Muscle layer of duodenum (tissue), 2 donors: ENCODE measurements at regions not wholly inside any gene's neighbourhood (a gene's known extent, or its start where the extent isn't known, plus 50 kb on each side); places are given as distances from the start of the nearest gene placed in this dataset.

Experiments used
- H3K27ac ChIP-seq: one replicate; pipeline ENCODE4 v1.7.0; 2013; ENCODE audit warnings: mild to moderate bottlenecking, low read length
- H3K27me3 ChIP-seq: one replicate; pipeline ENCODE4 v1.7.0; 2013; ENCODE audit warnings: low read depth, mild to moderate bottlenecking, control low read depth, low read length
- H3K36me3 ChIP-seq, 2 donors: one replicate each; pipeline ENCODE4 v1.7.0; 2013; ENCODE audit warnings: low read length in 2 of 2, control low read depth in 1 of 2, mild to moderate bottlenecking in 1 of 2; ENCODE audit not compliant: insufficient read depth in 2 of 2, control insufficient read depth in 1 of 2
- H3K4me1 ChIP-seq, 2 donors: one replicate each; pipeline ENCODE4 v1.7.0; 2013; ENCODE audit warnings: low read length in 2 of 2, mild to moderate bottlenecking in 2 of 2, control low read depth in 1 of 2, moderate library complexity in 1 of 2; ENCODE audit not compliant: insufficient read depth in 2 of 2, control insufficient read depth in 1 of 2
- H3K4me3 ChIP-seq, 2 donors: one replicate each; pipeline ENCODE4 v1.7.0; 2013; ENCODE audit warnings: low read length in 2 of 2, low read depth in 1 of 2, mild to moderate bottlenecking in 1 of 2
- H3K9me3 ChIP-seq, 2 donors: one replicate each; pipeline ENCODE4 v1.7.0; 2013; ENCODE audit warnings: low read length in 2 of 2, control low read depth in 1 of 2, mild to moderate bottlenecking in 1 of 2; ENCODE audit not compliant: control insufficient read depth in 1 of 2
- donor health status: healthy.

GRCh38 chr5:56516035-56516434, 282.9 kb upstream of the ANKRD55 start:
- H3K27me3 ChIP-seq, result no peaks in the 10 kb centered on the region
- no peak overlapping the region for H3K4me3 ChIP-seq
- H3K27ac ChIP-seq, result no peak overlapping the region
- H3K9me3 ChIP-seq, result no peaks in the 10 kb centered on the region
- no peaks in the 10 kb centered on the region for H3K36me3 ChIP-seq
- peaks cover 0 to 5% of the 10 kb centered on the region in 2 donors for H3K4me1 ChIP-seq

- peaks cover 0 to 5% of the 10 kb centered on the region in 2 donors for H3K4me1 ChIP-seq
- no peaks in the 10 kb centered on the region for H3K9me3 ChIP-seq
- H3K4me3 ChIP-seq, result no peak overlapping the region
- H3K27ac ChIP-seq, result no peak overlapping the region
- no peaks in the 10 kb centered on the region for H3K36me3 ChIP-seq
- H3K27me3 ChIP-seq, result no peaks in the 10 kb centered on the region
Measured at GRCh38 chr5:56515011-56515410, 281.9 kb upstream of the ANKRD55 start.

- Histone ChIP-seq H3K4me1 (peaks cover 0 to 5% of the 10 kb centered on the region in 2 donors), H3K27me3 (no peaks in the 10 kb centered on the region), H3K27ac (no peak overlapping the region), H3K4me3 (no peak overlapping the region), H3K36me3 (no peaks in the 10 kb centered on the region), H3K9me3 (no peaks in the 10 kb centered on the region)
Measured at GRCh38 chr5:56514245-56514644, 281.1 kb upstream of the ANKRD55 start.

DNA sequence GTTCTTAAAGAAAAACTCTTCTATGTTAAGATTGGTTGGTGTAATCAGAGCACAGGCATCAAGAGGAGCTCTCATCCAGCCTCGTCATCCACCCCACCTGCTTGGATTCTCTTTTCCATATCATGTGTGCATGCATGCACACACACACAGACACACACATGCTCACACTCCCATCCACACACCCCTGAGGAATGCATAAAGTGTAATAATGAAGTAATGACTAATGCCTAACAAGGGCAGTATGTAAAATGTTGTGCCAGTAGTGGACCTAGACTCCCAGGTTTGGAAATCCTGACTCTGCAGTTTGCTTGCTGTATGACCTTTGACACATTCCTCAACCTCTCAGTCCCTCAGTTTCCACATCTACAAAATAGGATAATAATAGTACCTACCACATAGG, 280.0 kb upstream of the ANKRD55 start:
- Histone ChIP-seq H3K36me3 (no peaks in the 10 kb centered on the region), H3K4me1 (peaks cover 0 to 5% of the 10 kb centered on the region in 2 donors), H3K27me3 (no peaks in the 10 kb centered on the region), H3K4me3 (no peak overlapping the region), H3K9me3 (no peaks in the 10 kb centered on the region), H3K27ac (no peak overlapping the region)

GRCh38 chr5:56512313-56512996, 279.3 kb upstream of the ANKRD55 start:
- H3K36me3 ChIP-seq, result no peaks in the 10 kb centered on the region

DNA sequence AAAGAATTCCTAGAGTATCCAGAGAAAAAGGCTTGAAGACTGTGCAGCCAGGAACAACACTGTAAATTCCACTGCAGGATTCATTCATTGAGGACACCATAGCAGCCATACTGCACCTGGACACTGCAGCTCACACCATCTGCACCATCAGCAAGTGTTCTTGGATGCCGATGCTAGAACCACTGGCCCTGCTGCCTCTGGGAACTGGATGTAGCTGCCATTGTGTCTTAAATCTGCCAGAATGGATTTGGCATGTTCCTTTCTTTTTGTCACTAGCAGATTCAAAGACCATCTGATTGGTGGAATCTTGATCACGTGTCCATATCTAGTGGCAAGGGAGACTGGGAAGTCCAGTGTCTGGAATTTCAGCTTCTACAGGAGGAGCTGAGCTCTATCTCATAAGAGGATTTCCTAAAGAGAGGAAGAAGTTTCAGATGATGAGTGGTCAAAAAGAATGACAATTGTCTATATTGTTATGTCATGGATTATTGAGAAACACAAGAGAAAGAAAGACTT, 278.3 kb upstream of the ANKRD55 start:
- no peaks in the 10 kb centered on the region for H3K36me3 ChIP-seq
- peaks cover 0 to 2% of the 10 kb centered on the region in 2 donors for H3K4me1 ChIP-seq
- H3K4me3 ChIP-seq, result no peak overlapping the region
- H3K27me3 ChIP-seq, result no peaks in the 10 kb centered on the region
- H3K27ac ChIP-seq, result no peak overlapping the region
- H3K9me3 ChIP-seq, result no peaks in the 10 kb centered on the region

More at GRCh38 chr5:56512313-56512996, 279.3 kb upstream of the ANKRD55 start:
- H3K4me3 ChIP-seq, result no peak overlapping the region
- no peaks in the 10 kb centered on the region for H3K9me3 ChIP-seq
- H3K4me1 ChIP-seq, result peaks cover 0 to 5% of the 10 kb centered on the region in 2 donors
- H3K27ac ChIP-seq, result no peak overlapping the region
- H3K27me3 ChIP-seq, result no peaks in the 10 kb centered on the region

DNA sequence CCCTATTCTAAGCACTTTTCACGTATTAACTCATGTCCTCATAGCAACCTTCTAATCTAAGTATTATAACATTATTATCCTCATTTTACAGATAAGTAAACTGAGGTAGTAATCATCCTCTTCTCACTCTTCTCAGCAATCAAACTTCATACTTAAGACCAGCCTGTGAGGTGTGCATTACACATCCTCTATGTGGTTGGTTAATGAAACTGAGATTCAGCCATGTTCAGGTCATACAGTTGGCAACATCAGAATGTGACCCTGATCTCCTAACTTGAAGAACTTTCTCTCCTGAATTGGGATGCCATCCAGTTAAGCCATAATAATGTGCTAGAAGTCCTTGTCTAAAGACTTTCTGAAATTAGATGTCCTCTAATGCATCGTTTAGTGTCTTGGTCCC, 275.1 kb upstream of the ANKRD55 start:
- no peaks in the 10 kb centered on the region for H3K9me3 ChIP-seq
- no peaks in the 10 kb centered on the region for H3K36me3 ChIP-seq
- no peak overlapping the region for H3K27ac ChIP-seq
- H3K4me1 ChIP-seq, result no peaks in the 10 kb centered on the region
- H3K27me3 ChIP-seq, result no peaks in the 10 kb centered on the region
- no peak overlapping the region for H3K4me3 ChIP-seq

GRCh38 chr5:56507351-56507930, 274.3 kb upstream of the ANKRD55 start:
- Histone ChIP-seq H3K27ac (no peak overlapping the region), H3K36me3 (no peaks in the 10 kb centered on the region), H3K9me3 (no peaks in the 10 kb centered on the region), H3K4me3 (no peak overlapping the region), H3K27me3 (no peaks in the 10 kb centered on the region), H3K4me1 (no peaks in the 10 kb centered on the region)

GRCh38 chr5:56506211-56506965, 273.3 kb upstream of the ANKRD55 start:
- Histone ChIP-seq H3K4me3 (no peak overlapping the region), H3K9me3 (no peaks in the 10 kb centered on the region), H3K27ac (no peak overlapping the region)

GRCh38 chr5:56503929-56504328, 270.8 kb upstream of the ANKRD55 start:
- Histone ChIP-seq H3K4me1 (no peaks in the 10 kb centered on the region), H3K27ac (no peak overlapping the region), H3K36me3 (no peaks in the 10 kb centered on the region), H3K4me3 (no peak overlapping the region), H3K27me3 (no peaks in the 10 kb centered on the region), H3K9me3 (no peaks in the 10 kb centered on the region)

More at GRCh38 chr5:56506211-56506965, 273.3 kb upstream of the ANKRD55 start:
- Histone ChIP-seq H3K36me3 (no peaks in the 10 kb centered on the region), H3K4me1 (no peaks in the 10 kb centered on the region), H3K27me3 (no peaks in the 10 kb centered on the region)

- Histone ChIP-seq H3K4me3 (no peak overlapping the region), H3K4me1 (no peaks in the 10 kb centered on the region), H3K27ac (no peak overlapping the region)
Measured at GRCh38 chr5:56501781-56502557, 268.8 kb upstream of the ANKRD55 start.

More at GRCh38 chr5:56501781-56502557, 268.8 kb upstream of the ANKRD55 start:
- no peaks in the 10 kb centered on the region for H3K9me3 ChIP-seq
- no peaks in the 10 kb centered on the region for H3K27me3 ChIP-seq
- H3K36me3 ChIP-seq, result no peaks in the 10 kb centered on the region
